HCT116 (cell line): ENCODE measurements at regions not wholly inside any gene's neighbourhood (a gene's known extent, or its start where the extent isn't known, plus 50 kb on each side); places are given as distances from the start of the nearest gene placed in this dataset.

Experiments used
- ATAC-seq: fragments of 200-7000 bp; cut with Tn5 transposase; 2 replicates; pipeline ENCODE4 v1.9.1; 2020; ENCODE audit warnings: mild to moderate bottlenecking, moderate library complexity
- BruUV-seq: library from RNA; stranded (reverse); fragments of 400-500 nt; replicated peaks from 2 replicates; lab custom pipeline; 2021; lab: Mats Ljungman, UMichigan
- CTCF ChIA-PET: fragments of 300-600 bp; sonication (Branson Sonifier 250); formaldehyde crosslinking; loops from one replicate; lab custom pipeline; 2021; ENCODE audit warnings: antibody characterized with exemption; lab: Charles Lee
- POLR2A ChIA-PET: fragments of 300-600, 350-600 bp; sonication (Branson Sonifier 250); formaldehyde crosslinking; loops from one replicate; lab custom pipeline; 2021; ENCODE audit warnings: antibody characterized with exemption; lab: Charles Lee
- RAD21 ChIA-PET, 2 experiments: fragments of 300-600 bp; sonication (Branson Sonifier 250); formaldehyde crosslinking; loops; one replicate each; lab custom pipeline; 2023; ENCODE audit warnings: low total read pairs in 2 of 2; ENCODE audit not compliant: uncharacterized antibody in 2 of 2, unreplicated experiment in 2 of 2, low non-redundant PET in 1 of 2; lab: Charles Lee
- DNase-seq: peaks from one replicate; pipeline ENCODE4 v3.0.0-alpha.2; 2010; ENCODE audit warnings: low read depth, low spot score
- H2AFZ ChIP-seq: fragments of 200-600 bp; shearing (Covaris generic), sonication (generic); 2 replicates; pipeline ENCODE4 v1.6.1; 2017; ENCODE audit warnings: low read depth, mixed run types, mixed read lengths, antibody characterized with exemption, low read length; ENCODE audit not compliant: poor library complexity, severe bottlenecking
- H3K27ac ChIP-seq: 2 replicates; pipeline ENCODE4 v1.5.1; 2012; ENCODE audit warnings: low read depth, low read length
- H3K27me3 ChIP-seq: fragments of 200-600 bp; sonication (generic); 2 replicates; pipeline ENCODE4 v1.6.1; 2016; ENCODE audit warnings: mixed run types, low read length, mixed read lengths; ENCODE audit not compliant: insufficient read depth
- H3K36me3 ChIP-seq, 2 experiments: fragments of 200-500 bp in 1 of 2; fragments of 200-600 bp in 1 of 2; sonication (Bioruptor generic) in 1 of 2; sonication (generic) in 1 of 2; 2 replicates each; pipeline versions ENCODE4 v1.5.1 to v1.6.1; 2014 to 2016; ENCODE audit warnings: low read length in 2 of 2, inconsistent platforms in 1 of 2, mixed read lengths in 1 of 2, mixed run types in 1 of 2; ENCODE audit not compliant: insufficient read depth in 2 of 2, control insufficient read depth in 1 of 2
- H3K4me1 ChIP-seq, 2 experiments: fragments of 200-600 bp in 1 of 2; sonication (generic) in 1 of 2; 2 replicates each; pipeline versions ENCODE4 v1.5.1 to v1.6.1; 2012 to 2017; ENCODE audit warnings: low read length in 2 of 2, inconsistent platforms in 1 of 2, mild to moderate bottlenecking in 1 of 2, mixed read lengths in 1 of 2, mixed run types in 1 of 2, moderate library complexity in 1 of 2; ENCODE audit not compliant: insufficient read depth in 2 of 2, control insufficient read depth in 1 of 2
- H3K4me2 ChIP-seq: fragments of 200-600 bp; sonication (generic); 2 replicates; pipeline ENCODE4 v1.6.1; 2017; ENCODE audit warnings: mixed run types, low read length, mixed read lengths
- H3K4me3 ChIP-seq, 2 experiments: fragments of 200-600 bp in 1 of 2; sonication (generic) in 1 of 2; replicated peaks in 1 of 2; 2 replicates each; pipeline ENCODE4 v1.5.1; 2011 to 2016; ENCODE audit warnings: low read length in 2 of 2, control low read depth in 1 of 2, low read depth in 1 of 2, mild to moderate bottlenecking in 1 of 2, mixed read lengths in 1 of 2, mixed run types in 1 of 2
- H3K79me2 ChIP-seq: fragments of 200-600 bp; sonication (generic); 2 replicates; pipeline ENCODE4 v1.6.1; 2017; ENCODE audit warnings: mild to moderate bottlenecking, mixed run types, low read length, moderate library complexity, mixed read lengths; ENCODE audit not compliant: insufficient read depth
- H3K9ac ChIP-seq: fragments of 200-600 bp; sonication (generic); 2 replicates; pipeline ENCODE4 v1.6.1; 2016; ENCODE audit warnings: low read length, mixed read lengths
- H3K9me2 ChIP-seq: fragments of 200-600 bp; sonication (generic), shearing (Covaris generic); 2 replicates; pipeline ENCODE4 v1.6.1; 2017; ENCODE audit warnings: mixed run types, mild to moderate bottlenecking, moderate library complexity; ENCODE audit not compliant: insufficient read depth
- H3K9me3 ChIP-seq, 2 experiments: fragments of 200-500 bp in 1 of 2; fragments of 200-600 bp in 1 of 2; sonication (Bioruptor generic) in 1 of 2; sonication (generic) in 1 of 2; 2 replicates each; pipeline ENCODE4 v1.6.1; 2014 to 2017; ENCODE audit warnings: low read length in 2 of 2, mixed read lengths in 2 of 2, inconsistent platforms in 1 of 2, low read depth in 1 of 2, mild to moderate bottlenecking in 1 of 2, mixed run types in 1 of 2, moderate library complexity in 1 of 2; ENCODE audit not compliant: control insufficient read depth in 1 of 2, insufficient read depth in 1 of 2
- H4K20me1 ChIP-seq: fragments of 200-600 bp; sonication (generic), shearing (Covaris generic); 2 replicates; pipeline ENCODE4 v1.6.1; 2017; ENCODE audit warnings: mixed run types, mild to moderate bottlenecking, moderate library complexity; ENCODE audit not compliant: insufficient read depth
- FOSL1 ChIP-seq: IDR thresholded peaks from 2 replicates; pipeline ENCODE4 v1.6.1; 2012; ENCODE audit warnings: low read depth
- POLR2AphosphoS5 ChIP-seq: IDR thresholded peaks from 2 replicates; pipeline ENCODE4 v1.6.1; 2011; ENCODE audit warnings: mild to moderate bottlenecking, low read depth, low read length, moderate library complexity
- intact Hi-C: fragments of 100-400 bp; cut with micrococcal nuclease; formaldehyde crosslinking; loops from 2 replicates; pipeline ENCODE4 v1.10.0; 2022

DNA sequence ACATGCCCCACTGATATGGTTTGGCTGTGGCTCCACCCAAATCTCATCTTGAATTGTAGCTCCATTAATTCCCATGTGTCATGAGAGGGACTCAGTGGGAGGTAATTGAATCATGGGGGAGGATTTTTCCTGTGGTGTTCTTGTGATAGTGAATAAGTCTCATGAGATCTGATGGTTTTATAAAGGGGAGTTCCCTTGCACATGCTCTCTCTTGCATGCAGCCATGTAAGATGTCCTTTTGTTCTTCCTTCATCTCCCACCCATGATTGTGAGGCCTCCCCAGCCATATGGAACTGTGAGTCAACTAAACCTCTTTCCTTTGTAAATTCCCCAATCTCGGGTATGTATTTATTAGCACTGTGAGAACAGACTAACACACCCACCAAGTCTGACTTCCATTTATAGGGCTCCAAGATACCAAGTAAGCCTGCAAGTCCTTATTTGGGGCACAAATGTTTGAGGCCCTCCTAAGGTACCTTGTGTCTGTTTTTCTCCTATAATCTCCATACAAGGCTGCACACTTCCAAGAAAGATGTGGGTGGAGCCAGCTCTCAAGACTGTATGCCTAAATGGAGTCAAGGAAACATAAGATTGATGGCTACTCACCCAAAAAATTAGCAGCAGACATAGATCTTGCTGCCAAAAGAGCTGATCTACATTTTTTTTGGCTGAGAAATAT lies 364.7 kb downstream of the TXNL1 start:
- Histone ChIP-seq H3K9ac (no peak overlapping the region), H3K27me3 (no peaks in the 10 kb centered on the region), H3K36me3 (no peaks in the 10 kb centered on the region), H3K4me2 (no peak overlapping the region), H3K4me3 (no peak overlapping the region), H3K79me2 (no peaks in the 10 kb centered on the region), H2AFZ (no peak overlapping the region), H3K9me2 (no peaks in the 10 kb centered on the region), H3K4me1 (no peaks in the 10 kb centered on the region), H3K9me3 (peaks cover 4 to 12% of the 10 kb centered on the region in 2 experiments; a peak in 2 of 4 replicates), H4K20me1 (no peaks in the 10 kb centered on the region), H3K27ac (no peak overlapping the region)
- POLR2A ChIA-PET: no interaction called here
- TF ChIP-seq POLR2AphosphoS5: no peak
- RAD21 ChIA-PET: no interaction called here
- CTCF ChIA-PET: no interaction called here
- DNase-seq (no peak), ATAC-seq (no peak)
- intact Hi-C loops: no loop called here
- BruUV-seq: no TSS peak

DNA sequence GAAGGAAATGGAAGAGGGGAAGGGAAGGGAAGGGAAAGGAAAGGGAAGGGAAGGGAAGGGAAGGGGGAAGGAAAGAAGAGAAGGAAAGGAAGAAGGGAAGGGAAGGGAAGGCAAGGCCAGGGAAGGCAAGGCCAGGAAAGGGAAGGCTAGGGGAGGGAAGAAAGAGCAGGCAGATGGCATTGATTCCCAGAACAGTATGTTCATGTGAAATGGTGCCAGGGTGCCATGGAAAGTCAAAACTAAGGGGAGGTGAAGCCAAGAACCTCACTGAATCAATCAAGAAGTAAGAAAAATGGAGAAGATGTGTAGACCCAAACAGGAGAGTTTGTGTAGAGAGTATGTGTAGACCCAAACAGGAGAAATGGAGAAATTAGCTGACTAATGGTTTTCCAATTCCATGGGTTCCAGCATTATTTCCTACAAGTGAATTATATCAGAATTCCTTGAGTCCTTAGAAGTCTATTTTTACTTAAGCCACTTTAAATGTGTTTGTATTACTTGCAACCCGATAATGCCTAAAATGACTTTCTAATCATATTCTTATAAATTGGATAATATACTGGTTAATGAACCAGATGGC lies 367.6 kb downstream of the TXNL1 start:
- DNase-seq (no peak), ATAC-seq (no peak)
- Histone ChIP-seq H3K36me3 (no peaks in the 10 kb centered on the region), H3K4me3 (no peak overlapping the region), H3K27ac (no peak overlapping the region), H3K4me1 (no peaks in the 10 kb centered on the region), H3K27me3 (no peaks in the 10 kb centered on the region), H3K79me2 (no peaks in the 10 kb centered on the region), H4K20me1 (no peaks in the 10 kb centered on the region), H2AFZ (no peak overlapping the region), H3K9me2 (no peaks in the 10 kb centered on the region), H3K4me2 (no peak overlapping the region), H3K9me3 (peaks cover 4 to 17% of the 10 kb centered on the region in 2 experiments; a peak in 2 of 4 replicates), H3K9ac (no peak overlapping the region)
- ChIA-PET CTCF (no interaction called here), POLR2A (no interaction called here), RAD21 (no interaction called here)
- no TSS peak for BruUV-seq
- TF ChIP-seq FOSL1: no peak
- intact Hi-C loops: no loop called here
